ENCODE measurements at regions not wholly inside any gene's neighbourhood (a gene's known extent, or its start where the extent isn't known, plus 50 kb on each side); places are given as distances from the start of the nearest gene placed in this dataset.

DNA sequence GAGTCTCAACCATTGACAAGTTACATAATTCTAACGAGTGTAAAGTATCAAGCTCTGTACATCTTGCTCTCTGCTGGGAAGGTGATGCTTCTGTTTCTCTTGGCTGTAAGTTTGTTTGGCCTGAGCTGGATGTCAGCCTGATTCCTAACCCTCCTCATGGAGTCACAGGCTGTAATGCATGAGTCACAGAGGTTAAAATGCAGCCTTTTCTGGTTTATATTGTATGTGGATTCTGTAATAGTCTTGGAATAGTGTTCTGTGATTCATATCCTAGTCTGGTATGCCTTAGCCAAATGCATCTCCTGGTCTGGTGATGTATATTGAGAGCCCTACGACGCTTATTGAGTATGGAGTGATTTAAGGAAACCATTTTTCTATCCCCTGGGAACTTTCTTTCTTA lies 104.5 kb upstream of the FRMD6 start:
- no peak for TF ChIP-seq CTCF (conservative IDR thresholded peaks at IDR 0.05; ENCODE audit: low read depth in 2 of 2)
- TF ChIP-seq EZH2 (IDR thresholded peaks at IDR 0.05; ENCODE audit: low read depth, unreplicated experiment): no peak
- TF ChIP-seq POLR2AphosphoS5 (IDR thresholded peaks at IDR 0.05; ENCODE audit: low read depth): no peak
- TF ChIP-seq EZH2phosphoT487 (IDR thresholded peaks at IDR 0.05; ENCODE audit: unreplicated experiment): no peak
